Gastrocnemius medialis (tissue), 4 donors: ENCODE measurements at regions not wholly inside any gene's neighbourhood (a gene's known extent, or its start where the extent isn't known, plus 50 kb on each side); places are given as distances from the start of the nearest gene placed in this dataset.

Source experiments
- ATAC-seq, 2 donors: fragments of 150-250 bp; one replicate each; pipeline ENCODE4 v1.9.1; 2016
- DNase-seq, 2 donors: peaks; one replicate each; pipeline ENCODE4 v3.0.0-alpha.2; 2019
- H3K27ac ChIP-seq, 4 donors: fragments of 200-600 bp; sonication (generic); 1 replicate in 1 of 4; 2 replicates in 3 of 4; pipeline ENCODE4 v1.5.1; 2016 to 2018; ENCODE audit warnings: mild to moderate bottlenecking in 2 of 4, moderate library complexity in 1 of 4
- H3K27me3 ChIP-seq, 3 donors: fragments of 200-600 bp; sonication (generic) in 2 of 3; 1 replicate in 1 of 3; 2 replicates in 2 of 3; pipeline versions ENCODE4 v1.5.1 to v1.6.0; 2016 to 2019; ENCODE audit warnings: mild to moderate bottlenecking in 1 of 3, moderate library complexity in 1 of 3
- H3K36me3 ChIP-seq, 2 donors: fragments of 200-600 bp; sonication (generic) in 1 of 2; one replicate each; pipeline ENCODE4 v1.5.1; 2017 to 2018
- H3K4me1 ChIP-seq, 2 donors: fragments of 200-600 bp; sonication (generic) in 1 of 2; one replicate each; pipeline ENCODE4 v1.5.1; 2016 to 2017; ENCODE audit warnings: mild to moderate bottlenecking in 2 of 2
- H3K4me3 ChIP-seq, 4 donors: fragments of 200-600 bp; sonication (generic) in 3 of 4; 1 replicate in 1 of 4; 2 replicates in 3 of 4; pipeline ENCODE4 v1.5.1; 2016 to 2019; ENCODE audit warnings: mild to moderate bottlenecking in 2 of 4
- H3K9me3 ChIP-seq, 3 donors: fragments of 200-600 bp; sonication (generic) in 2 of 3; 1 replicate in 1 of 3; 2 replicates in 2 of 3; pipeline ENCODE4 v1.5.1; 2016 to 2019
- POLR2A ChIP-seq, 2 donors: fragments of 450-650 bp; IDR thresholded peaks; one replicate each; pipeline ENCODE4 v1.6.1; 2017; ENCODE audit warnings: antibody characterized with exemption in 2 of 2, mild to moderate bottlenecking in 2 of 2, moderate library complexity in 2 of 2
- in situ Hi-C, 4 donors: fragments of 200-750 bp; cut with MboI; loops; one replicate each; pipeline versions ENCODE4 v1.15.0 to v1.8.0; 2017; ENCODE audit warnings: low sequenced_read_pairs in 4 of 4
- intact Hi-C: fragments of 100-400 bp; cut with DNase I; formaldehyde crosslinking; loops from one replicate; pipeline ENCODE4 v1.15.1; 2023; ENCODE audit warnings: low total_unique reads
- TF ChIP-seq, protein P1 (sequence below), 5 experiments: fragments of 450-650 bp in 3 of 5; fragments of 200-600 bp in 2 of 5; sonication (generic) in 2 of 5; IDR thresholded peaks in 4 of 5; conservative IDR thresholded peaks in 1 of 5; 1 replicate in 4 of 5; 2 replicates in 1 of 5; pipeline ENCODE4 v1.5.1; 2016 to 2019; ENCODE audit warnings: antibody characterized with exemption in 5 of 5, mild to moderate bottlenecking in 3 of 5, moderate library complexity in 3 of 5

DNA sequence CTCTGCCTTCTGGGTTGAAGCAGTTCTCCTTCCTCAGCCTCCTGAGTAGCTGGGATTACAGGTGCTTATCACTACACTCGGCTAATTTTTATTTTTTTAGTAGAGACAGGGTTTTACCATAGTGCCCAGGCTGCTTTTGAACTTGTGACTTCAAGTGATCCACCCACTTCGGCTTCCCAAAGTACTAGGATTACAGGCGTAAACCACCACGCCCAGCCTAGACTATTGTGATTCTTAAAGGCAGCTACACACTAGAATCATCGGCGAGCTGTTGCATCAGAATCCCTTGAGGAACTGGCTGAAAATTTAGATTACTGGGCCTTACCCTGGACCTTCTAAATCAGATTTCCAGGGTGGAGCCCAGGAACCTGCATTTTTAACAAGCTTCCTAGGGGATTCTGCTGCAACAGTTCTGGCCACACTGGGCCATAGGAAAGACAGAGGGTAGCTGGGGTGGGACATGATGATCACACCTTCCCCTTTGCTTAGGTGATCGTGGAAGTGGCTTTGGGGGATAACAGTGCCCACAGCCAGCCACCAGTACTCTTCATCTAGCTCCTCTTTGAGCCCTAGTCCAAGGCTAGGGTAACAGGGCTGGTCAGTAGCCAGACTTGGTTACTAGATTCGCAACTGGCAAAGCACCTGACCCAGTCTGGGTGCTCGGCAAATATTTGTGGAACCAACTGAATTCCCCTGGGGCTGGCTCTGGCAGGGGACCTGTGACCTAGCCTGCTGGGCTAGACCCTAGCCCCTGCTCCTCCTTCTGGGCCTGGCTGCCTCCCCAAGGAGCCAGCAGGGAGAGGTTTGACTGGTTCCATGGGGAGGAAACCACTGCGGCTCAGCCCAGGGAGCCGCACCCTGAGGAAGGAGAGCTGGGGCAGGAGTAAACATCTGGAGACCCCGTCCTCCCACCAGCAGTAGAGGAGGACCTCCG lies 67.1 kb upstream of the DUSP5 start:
- Histone ChIP-seq H3K36me3 (no peaks in the 10 kb centered on the region), H3K9me3 (no peaks in the 10 kb centered on the region), H3K27me3 (peaks cover 0 to 4% (median 0%) of the 10 kb centered on the region in 3 donors), H3K4me1 (no peaks in the 10 kb centered on the region), H3K4me3 (no peak overlapping the region), H3K27ac (no peak overlapping the region)
- in situ Hi-C loops (no loop called here), intact Hi-C loops (no loop called here)
- ATAC-seq (no peak), DNase-seq (no peak)
- TF ChIP-seq, protein P1, sequence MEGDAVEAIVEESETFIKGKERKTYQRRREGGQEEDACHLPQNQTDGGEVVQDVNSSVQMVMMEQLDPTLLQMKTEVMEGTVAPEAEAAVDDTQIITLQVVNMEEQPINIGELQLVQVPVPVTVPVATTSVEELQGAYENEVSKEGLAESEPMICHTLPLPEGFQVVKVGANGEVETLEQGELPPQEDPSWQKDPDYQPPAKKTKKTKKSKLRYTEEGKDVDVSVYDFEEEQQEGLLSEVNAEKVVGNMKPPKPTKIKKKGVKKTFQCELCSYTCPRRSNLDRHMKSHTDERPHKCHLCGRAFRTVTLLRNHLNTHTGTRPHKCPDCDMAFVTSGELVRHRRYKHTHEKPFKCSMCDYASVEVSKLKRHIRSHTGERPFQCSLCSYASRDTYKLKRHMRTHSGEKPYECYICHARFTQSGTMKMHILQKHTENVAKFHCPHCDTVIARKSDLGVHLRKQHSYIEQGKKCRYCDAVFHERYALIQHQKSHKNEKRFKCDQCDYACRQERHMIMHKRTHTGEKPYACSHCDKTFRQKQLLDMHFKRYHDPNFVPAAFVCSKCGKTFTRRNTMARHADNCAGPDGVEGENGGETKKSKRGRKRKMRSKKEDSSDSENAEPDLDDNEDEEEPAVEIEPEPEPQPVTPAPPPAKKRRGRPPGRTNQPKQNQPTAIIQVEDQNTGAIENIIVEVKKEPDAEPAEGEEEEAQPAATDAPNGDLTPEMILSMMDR (IDR thresholded peaks at IDR 0.05 in 4 of 5, conservative IDR thresholded peaks at IDR 0.05 in 1 of 5), result no peak
- no peak for TF ChIP-seq POLR2A (IDR thresholded peaks at IDR 0.05)

DNA sequence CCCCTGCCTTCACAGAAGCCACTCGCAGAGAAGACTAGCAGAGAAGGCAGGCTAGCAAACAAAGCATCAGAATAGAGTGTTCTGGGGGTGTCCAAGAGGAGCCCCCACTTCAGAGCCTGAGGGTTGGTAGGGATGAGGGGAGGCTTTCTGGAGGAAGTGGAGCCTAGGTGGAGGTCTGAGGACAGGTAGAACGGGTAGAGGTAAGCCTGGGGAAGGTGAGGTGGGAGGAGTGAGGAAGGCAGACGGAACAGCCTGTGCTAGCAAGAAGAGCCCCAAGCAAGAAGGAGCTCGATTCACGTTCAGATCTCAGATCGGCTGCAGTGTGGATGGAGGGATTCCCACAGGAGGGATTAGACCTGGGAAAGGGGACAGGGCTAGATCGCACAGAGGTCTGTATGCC lies 66.0 kb upstream of the DUSP5 start:
- in situ Hi-C loops, result no loop called here
- Histone ChIP-seq H3K27ac (no peak overlapping the region), H3K4me3 (no peak overlapping the region), H3K9me3 (no peaks in the 10 kb centered on the region), H3K27me3 (peaks cover 0 to 4% (median 0%) of the 10 kb centered on the region in 3 donors), H3K4me1 (no peaks in the 10 kb centered on the region), H3K36me3 (no peaks in the 10 kb centered on the region)
- no peak for DNase-seq
- ATAC-seq, result no peak
- intact Hi-C loops, result no loop called here
- no peak for TF ChIP-seq POLR2A (IDR thresholded peaks at IDR 0.05)
- TF ChIP-seq, protein P1 (IDR thresholded peaks at IDR 0.05 in 4 of 5, conservative IDR thresholded peaks at IDR 0.05 in 1 of 5), result no peak

DNA sequence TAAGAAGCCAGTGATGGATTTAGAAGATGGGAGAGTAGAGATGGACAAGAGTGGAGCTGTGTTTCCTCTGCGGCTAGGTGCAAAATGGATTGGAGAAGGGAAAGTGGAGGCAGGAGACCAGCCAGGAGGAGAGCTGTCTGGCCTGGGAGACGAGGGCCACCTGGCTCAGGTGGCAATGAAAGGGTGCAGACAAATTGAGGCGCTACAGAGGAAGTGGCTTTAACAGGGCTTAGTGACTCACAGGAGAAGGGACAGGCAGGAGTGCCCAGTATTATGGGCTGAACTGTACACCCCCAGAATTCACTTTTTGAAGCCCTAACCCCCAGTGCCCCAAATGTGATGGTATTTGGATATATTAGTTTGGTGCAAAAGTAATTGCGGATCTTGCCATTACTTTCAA lies 65.6 kb upstream of the DUSP5 start:
- Histone ChIP-seq H3K27me3 (peaks cover 0 to 4% (median 0%) of the 10 kb centered on the region in 3 donors), H3K4me3 (no peak overlapping the region), H3K4me1 (no peaks in the 10 kb centered on the region), H3K9me3 (no peaks in the 10 kb centered on the region), H3K36me3 (no peaks in the 10 kb centered on the region), H3K27ac (no peak overlapping the region)
- DNase-seq (no peak), ATAC-seq (no peak)
- in situ Hi-C loops, result no loop called here
- TF ChIP-seq POLR2A (IDR thresholded peaks at IDR 0.05), result no peak
- TF ChIP-seq, protein P1 (IDR thresholded peaks at IDR 0.05 in 4 of 5, conservative IDR thresholded peaks at IDR 0.05 in 1 of 5), result no peak
- intact Hi-C loops, result no loop called here

DNA sequence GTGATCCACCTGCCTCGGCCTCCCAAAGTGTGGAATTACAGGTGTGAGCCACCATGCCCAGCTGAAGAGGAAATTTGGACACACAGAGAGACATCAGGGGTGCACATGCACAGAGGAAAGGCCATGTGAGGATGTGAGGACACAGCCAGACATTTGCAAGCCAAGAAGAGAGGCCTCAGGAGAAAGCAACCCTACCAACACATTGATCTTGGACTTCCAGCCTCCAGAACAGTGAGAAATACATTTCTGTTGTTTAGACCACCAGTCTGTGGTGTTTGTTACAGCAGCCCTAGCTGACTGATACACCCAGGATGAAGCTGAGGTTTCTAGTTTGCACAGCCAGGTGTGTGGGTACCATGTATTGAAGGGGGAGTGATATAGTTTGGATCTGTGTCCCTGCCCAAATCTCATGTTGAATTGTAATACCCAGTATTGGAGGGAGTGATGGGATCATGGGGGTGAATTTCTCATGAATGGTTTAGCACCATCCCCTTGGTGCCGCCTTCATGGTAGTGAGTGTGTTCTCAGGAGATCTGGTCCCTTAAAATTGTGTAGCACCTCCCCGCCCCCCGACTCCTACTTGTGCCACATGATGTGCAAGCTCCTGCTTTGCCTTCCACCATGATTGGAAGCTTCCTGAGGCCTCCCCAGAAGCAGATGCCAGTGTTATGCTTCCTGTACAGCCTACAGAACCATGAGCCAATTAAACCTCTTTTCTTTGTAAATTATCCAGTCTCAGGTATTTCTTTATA lies 64.7 kb upstream of the DUSP5 start:
- peaks cover 0 to 4% (median 0%) of the 10 kb centered on the region in 3 donors for H3K27me3 ChIP-seq
- intact Hi-C loops (no loop called here), in situ Hi-C loops (no loop called here)
- H3K9me3 ChIP-seq, result no peaks in the 10 kb centered on the region
- no peak for DNase-seq
- H3K36me3 ChIP-seq, result no peaks in the 10 kb centered on the region
- no peak for ATAC-seq
- H3K4me3 ChIP-seq, result no peak overlapping the region
- TF ChIP-seq POLR2A (IDR thresholded peaks at IDR 0.05), result no peak
- TF ChIP-seq, protein P1 (IDR thresholded peaks at IDR 0.05 in 4 of 5, conservative IDR thresholded peaks at IDR 0.05 in 1 of 5), result no peak
- H3K4me1 ChIP-seq, result no peaks in the 10 kb centered on the region
- H3K27ac ChIP-seq, result no peak overlapping the region
